DMS 273 (cell line): ENCODE measurements at regions not wholly inside any gene's neighbourhood (a gene's known extent, or its start where the extent isn't known, plus 50 kb on each side); places are given as distances from the start of the nearest gene placed in this dataset.
A peak's percentile ranks its signal among the peaks of the same experiment; 100 is the strongest.

Experiments
- DNase-seq: peaks from one replicate; lab custom pipeline; 2025; ENCODE audit not compliant: unreplicated experiment; lab: John Stamatoyannopoulos, UW

DNA sequence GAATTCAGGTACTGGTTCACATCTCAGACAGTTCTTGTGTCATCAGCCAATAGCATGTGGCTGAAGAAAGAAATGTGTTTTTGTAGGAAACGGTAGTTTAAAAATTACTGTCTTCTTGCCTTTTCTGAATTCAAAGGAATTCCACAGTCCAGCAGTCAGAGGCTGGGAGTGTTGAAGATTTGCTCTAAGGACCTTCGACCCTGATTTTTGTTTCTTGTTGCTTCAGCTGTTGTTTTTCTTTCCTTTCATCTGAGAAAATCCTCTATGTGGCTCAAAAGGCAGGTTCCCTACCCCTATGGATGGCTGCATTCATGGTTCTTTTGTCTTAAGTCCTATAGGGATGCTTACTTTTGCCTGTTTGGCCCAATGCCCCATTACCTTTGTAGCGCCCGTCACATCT lies 304.9 kb downstream of the TMEM167A start:
- DNase-seq: no peak

GRCh38 chr5:82766206-82766605 lies 311.0 kb downstream of the TMEM167A start:
- no peak for DNase-seq

DNA sequence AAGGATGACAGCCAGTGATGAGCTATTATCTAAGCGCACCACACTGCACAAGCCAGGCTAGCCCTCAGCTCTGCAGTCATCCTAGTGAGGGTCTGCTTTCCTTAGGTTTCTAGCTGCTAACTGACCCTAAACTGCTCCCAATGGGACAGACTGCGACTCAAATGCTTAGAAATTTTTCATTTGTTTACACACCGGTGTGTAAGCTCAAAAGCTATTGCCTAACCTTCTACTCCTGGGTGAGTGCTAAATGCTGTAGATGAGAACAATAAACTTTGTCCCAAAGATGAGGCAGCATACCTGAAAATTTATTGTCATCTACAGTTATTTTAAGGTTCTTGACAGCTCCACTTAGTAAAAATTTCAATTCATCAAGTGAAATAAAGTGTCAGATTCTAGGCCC lies 311.4 kb downstream of the TMEM167A start:
- DNase-seq: no peak

GRCh38 chr5:82760856-82761255 lies 316.3 kb downstream of the TMEM167A start:
- no peak for DNase-seq

DNA sequence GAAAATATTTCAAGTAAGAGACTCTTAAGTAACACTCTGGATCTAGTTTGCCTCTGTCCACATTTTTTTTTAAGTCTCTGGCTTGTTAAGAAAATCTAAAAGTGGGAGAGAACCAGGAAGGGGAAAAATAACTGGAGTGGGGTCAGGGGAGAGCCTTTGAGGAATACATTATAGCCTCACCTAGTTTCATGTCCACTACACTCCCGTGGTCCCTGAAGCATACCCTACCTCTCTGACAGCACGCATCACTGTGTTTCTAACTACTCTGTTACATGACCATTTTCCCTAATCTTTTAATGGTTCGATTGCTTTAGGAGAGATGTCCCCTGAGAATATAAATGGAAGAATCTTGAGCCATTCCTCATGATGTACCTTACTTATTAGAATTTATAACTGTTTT lies 318.3 kb downstream of the TMEM167A start:
- DNase-seq: no peak

- no peak for DNase-seq
Observed at GRCh38 chr5:82754759-82755158, 322.4 kb downstream of the TMEM167A start.

DNA sequence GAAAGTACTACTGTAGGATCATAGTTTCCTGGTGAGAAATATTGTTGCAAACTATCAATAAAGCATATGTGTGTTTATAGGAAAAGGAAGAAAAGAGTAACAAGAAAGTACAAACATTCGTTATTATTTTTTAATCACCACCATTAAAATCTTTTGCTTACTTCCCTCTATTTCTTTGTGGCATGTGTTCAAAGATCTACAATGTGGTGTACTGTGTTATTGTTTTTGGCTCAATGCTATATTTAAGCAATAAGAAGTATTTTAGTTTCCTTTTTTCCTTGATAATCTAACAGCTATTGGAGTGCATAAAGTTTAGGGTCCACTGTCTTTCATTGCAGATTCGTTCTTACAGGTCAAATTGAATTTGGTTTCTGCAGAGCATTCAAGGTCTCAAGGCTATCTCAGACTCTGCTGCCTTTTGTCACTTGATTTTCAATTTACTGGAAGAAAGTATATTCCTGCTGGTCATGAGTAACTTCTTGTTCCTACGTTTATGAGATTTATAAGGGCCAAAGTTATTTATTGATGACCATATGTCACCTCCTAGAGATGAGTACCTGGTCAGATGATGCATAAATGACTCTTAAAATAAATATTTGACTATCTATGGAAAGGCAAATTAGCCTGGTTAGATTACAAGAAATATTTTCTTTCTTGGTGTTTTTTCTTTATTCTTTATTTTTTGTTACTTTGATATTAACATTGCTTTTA lies 323.0 kb downstream of the TMEM167A start:
- no peak for DNase-seq

- no peak for DNase-seq
Observed at GRCh38 chr5:82753374-82753773, 323.8 kb downstream of the TMEM167A start.

GRCh38 chr5:82749461-82749820 lies 327.8 kb downstream of the TMEM167A start:
- peak; percentile 7 for DNase-seq

DNA sequence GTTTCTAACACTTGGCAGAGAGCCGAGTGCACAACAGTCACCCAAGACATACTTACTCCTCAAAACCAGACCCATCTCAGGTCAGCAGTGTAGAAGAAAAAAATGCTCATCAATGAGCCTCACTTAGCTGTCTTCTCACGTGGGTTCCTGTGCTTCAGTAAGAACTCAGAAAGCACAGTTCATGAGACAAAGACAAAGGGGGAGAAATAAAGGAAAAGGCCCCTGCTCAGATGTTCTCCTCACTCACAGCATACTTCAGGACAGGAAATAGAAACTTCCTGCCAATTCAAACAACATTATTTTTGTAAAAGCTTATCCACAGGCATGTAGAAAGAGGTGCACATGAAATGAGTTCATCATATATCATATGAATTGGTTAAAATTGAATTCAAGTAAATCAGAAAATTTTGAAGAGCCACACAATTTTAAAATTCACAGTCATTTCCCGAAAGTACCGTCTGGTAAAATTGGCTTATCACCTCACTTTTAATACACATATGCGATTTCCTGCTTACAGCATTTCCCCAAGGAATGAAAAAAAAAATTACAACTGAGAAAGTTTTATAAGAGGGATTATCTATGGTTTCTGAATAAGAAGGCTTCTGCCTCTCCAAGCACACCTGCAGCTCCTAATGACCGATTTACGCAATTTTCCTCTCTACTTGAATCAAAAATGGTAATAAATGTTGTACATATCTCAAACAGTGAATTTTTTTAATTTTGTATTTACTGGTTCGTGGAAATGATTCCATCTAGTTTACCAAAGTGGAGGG lies 328.3 kb downstream of the TMEM167A start:
- DNase-seq: no peak

DNA sequence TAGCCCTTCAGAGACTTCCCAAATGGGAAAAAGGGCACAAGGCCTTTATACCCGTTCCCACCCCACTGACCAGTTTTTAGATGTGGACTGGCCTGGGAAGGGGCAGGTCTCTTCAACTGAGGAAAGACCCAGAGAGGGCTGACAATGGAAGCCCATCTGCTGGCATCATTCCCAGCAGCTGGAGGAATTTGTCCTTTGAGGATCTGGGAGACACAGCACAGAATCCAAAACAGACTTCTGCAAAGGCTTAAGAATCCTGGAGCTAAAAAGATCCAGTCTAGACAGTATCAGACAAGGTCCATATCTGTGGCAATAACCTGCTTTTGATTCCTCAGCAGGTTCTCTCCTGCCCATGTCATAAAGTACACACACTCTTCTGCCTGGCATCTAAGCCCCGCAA lies 329.2 kb downstream of the TMEM167A start:
- DNase-seq: no peak

DNA sequence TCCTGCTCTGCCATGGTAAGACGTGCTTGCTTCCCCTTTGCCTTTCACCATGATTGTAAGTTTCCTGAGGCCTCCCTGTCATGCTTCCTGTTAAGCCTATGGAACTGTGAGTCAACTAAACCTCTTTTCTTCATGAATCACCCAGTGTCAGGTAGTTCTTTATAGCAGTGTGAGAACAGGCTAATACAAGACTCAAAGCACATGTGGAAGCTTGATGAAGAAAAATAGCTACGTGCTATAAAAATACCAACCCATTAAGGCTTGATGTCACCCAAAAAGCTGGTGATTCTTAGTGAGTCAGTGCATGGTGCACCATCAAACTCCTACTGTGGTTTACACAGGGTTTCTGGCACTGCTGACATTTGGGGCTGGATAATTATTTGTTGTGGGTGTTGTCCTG lies 332.2 kb downstream of the TMEM167A start:
- no peak for DNase-seq

DNA sequence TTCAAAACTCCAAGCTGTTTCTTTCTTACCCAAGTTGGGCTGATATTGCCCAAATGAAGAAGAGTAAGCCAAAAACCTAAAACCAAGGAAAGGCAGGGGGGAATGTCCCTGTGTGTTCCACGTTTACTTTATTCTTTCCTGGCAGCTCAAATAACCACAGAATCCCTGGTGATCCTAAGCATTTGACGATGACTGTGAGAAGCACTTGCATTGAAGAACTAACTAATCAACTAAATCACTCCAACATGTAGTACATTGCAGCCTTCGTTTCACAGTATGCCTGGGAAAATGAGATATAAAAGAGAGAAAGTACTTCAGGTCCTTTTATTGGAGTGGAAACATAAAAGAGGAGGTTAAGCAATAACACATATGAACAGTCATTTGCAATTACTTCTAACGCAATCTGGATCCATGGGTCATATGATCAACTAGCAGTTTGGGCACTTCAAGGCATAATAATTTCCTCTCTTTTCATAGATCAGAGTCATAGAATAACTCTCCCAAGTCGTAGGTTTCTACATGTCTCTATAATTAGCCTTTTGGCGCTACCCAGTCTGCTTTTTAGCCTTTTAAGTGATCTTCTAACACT lies 338.4 kb downstream of the TMEM167A start:
- no peak for DNase-seq

DNA sequence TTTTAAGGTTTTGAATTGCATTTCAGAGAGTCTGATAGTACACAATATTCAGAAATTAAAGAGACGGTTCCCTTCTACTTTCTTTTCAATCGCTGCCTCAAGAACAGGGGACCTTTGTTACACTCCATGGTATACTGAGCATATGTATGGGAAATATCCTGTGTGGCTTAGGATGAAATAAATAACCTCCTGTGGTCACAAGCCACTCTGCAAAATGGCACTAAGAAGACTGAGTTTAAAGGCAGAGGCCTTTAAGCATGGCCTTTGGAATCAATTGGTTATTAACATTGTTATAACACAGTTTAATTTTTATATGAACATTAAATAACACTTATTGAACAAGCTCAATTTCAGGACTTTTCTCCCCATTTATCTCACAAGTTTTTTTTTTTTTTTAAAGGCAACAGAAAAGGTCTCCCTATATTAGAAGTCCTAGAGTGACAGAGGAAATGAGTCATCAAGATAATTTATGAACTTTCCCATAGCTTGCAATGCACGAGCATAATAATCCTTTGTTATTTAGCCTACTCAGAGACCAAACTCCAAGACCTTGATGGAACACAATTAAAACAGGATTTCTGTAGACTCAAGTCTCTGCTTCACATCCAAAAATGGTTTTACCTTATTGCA lies 341.9 kb downstream of the TMEM167A start:
- DNase-seq: no peak

- no peak for DNase-seq
Observed at GRCh38 chr5:82734347-82734746, 342.8 kb downstream of the TMEM167A start.

DNA sequence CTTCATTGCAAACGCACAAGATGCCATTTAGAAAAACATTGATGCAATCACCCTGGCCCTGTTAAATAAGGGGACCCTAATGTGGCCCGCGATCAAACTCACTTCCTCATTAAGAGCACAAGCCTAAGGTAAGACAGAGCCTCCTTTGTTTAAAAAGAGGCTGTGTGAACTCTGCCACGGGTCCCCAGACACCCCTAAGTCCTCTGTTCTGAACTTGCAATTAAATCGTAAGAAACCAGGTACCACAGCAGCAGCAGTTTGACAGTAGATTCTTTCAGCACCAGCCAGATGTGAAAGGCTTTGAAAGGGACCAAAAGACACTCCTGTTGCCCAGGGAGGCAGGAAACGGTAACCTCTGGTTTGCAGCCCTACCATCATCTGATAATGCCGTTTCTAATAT lies 346.3 kb downstream of the TMEM167A start:
- no peak for DNase-seq

GRCh38 chr5:82728926-82729702 lies 348.1 kb downstream of the TMEM167A start:
- DNase-seq: no peak

GRCh38 chr5:82723168-82723567 lies 354.0 kb downstream of the TMEM167A start:
- no peak for DNase-seq

DNA sequence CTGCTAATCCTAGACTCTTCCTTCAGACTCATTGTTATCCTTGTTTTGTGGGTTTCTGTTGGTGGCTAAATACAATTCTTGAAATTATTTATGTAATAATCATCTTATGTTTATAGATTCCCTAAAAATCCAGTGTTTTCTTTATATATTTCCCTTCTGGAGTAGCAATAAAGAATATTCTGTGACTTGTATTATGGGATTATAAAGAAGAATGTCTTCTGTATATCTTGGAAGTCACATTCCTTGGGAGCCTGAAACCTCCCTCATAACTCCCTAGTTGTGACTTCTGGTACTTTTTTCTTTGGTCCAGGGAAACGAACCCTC lies 356.1 kb downstream of the TMEM167A start:
- DNase-seq: no peak

DNA sequence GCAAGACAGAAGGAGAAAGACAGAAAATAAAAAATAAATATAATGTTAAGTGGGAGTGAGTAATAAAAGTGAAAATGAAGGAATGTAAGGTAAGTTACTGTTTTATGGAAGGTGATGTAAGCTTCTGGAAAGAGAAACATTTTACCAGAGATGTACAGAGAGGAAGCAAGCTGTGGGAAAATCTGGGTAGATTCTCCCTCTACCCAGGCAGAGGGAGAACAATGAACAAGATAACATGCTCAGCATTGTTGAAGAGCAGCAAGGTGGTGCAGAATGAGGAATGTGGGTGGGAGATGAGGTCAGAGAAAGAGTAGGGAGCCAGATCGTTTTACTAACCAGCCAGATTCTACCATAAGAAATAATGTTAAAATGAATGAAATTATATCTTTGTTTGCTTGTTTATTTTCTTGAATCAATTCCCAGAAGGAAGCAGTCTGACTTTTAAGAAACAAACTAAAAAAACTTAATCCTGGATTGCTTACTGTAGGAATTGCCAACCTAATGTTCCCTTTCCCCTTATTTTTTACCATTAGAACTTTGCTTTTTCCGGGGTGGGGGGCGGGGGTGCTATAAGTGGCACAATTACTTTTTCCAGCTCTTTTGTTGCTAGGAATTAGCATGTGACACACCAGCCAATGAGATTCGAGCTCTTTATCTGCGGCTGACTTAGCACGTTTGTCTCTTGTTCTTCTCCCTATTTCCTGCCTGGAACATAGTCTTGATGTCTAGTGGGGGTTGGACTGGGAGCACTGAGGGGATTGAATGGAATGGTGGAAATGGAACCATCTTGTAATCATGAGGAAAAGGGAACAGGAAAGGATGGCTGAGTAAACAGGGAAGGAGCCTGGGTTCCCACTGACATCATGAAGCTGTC lies 356.7 kb downstream of the TMEM167A start:
- DNase-seq: no peak
